Breast epithelium (tissue), 3 donors: ENCODE measurements at regions not wholly inside any gene's neighbourhood (a gene's known extent, or its start where the extent isn't known, plus 50 kb on each side); places are given as distances from the start of the nearest gene placed in this dataset.

ENCODE experiments used
- POLR2A ChIP-seq: fragments of 450-650 bp; IDR thresholded peaks from one replicate; pipeline ENCODE4 v1.6.1; 2016; ENCODE audit warnings: antibody characterized with exemption, mild to moderate bottlenecking, moderate library complexity
- POLR2AphosphoS5 ChIP-seq, 3 donors: sonication (generic); formaldehyde crosslinking; IDR thresholded peaks; one replicate each; pipeline ENCODE4 v1.6.1; 2017; ENCODE audit warnings: antibody characterized with exemption in 3 of 3
- TF ChIP-seq, protein P1 (sequence below), 3 donors: fragments of 450-650 bp; IDR thresholded peaks; one replicate each; pipeline ENCODE4 v1.5.1; 2016 to 2017; ENCODE audit warnings: antibody characterized with exemption in 3 of 3, mild to moderate bottlenecking in 3 of 3, moderate library complexity in 3 of 3

DNA sequence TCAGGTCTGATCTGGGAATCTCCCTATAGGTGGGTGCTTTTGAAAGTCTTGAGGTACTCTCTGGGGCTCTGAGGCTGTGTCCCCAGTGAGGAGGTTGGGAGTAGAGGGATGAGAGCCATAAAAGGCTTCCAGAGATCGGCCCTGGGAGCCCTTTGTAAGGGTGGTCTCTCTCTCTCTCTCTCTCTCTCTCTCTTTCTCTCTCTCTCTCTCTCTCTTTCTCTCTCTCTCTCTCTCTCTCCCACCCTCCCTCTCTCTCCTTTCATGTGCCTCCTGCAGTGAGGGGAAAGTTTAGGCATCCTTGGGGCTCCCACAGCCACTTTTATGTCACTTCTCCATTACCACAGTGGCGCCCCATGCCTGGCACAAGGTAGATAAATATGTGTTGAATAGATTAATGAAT is 271.3 kb upstream of the N4BP1 start:
- no peak for TF ChIP-seq POLR2AphosphoS5 (IDR thresholded peaks at IDR 0.05)
- TF ChIP-seq, protein P1, sequence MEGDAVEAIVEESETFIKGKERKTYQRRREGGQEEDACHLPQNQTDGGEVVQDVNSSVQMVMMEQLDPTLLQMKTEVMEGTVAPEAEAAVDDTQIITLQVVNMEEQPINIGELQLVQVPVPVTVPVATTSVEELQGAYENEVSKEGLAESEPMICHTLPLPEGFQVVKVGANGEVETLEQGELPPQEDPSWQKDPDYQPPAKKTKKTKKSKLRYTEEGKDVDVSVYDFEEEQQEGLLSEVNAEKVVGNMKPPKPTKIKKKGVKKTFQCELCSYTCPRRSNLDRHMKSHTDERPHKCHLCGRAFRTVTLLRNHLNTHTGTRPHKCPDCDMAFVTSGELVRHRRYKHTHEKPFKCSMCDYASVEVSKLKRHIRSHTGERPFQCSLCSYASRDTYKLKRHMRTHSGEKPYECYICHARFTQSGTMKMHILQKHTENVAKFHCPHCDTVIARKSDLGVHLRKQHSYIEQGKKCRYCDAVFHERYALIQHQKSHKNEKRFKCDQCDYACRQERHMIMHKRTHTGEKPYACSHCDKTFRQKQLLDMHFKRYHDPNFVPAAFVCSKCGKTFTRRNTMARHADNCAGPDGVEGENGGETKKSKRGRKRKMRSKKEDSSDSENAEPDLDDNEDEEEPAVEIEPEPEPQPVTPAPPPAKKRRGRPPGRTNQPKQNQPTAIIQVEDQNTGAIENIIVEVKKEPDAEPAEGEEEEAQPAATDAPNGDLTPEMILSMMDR (IDR thresholded peaks at IDR 0.05) = no peak
- no peak for TF ChIP-seq POLR2A
